ENCODE measurements at regions not wholly inside any gene's neighbourhood (a gene's known extent, or its start where the extent isn't known, plus 50 kb on each side); places are given as distances from the start of the nearest gene placed in this dataset.
A peak's percentile ranks its signal among the peaks of the same experiment; 100 is the strongest.

DNA sequence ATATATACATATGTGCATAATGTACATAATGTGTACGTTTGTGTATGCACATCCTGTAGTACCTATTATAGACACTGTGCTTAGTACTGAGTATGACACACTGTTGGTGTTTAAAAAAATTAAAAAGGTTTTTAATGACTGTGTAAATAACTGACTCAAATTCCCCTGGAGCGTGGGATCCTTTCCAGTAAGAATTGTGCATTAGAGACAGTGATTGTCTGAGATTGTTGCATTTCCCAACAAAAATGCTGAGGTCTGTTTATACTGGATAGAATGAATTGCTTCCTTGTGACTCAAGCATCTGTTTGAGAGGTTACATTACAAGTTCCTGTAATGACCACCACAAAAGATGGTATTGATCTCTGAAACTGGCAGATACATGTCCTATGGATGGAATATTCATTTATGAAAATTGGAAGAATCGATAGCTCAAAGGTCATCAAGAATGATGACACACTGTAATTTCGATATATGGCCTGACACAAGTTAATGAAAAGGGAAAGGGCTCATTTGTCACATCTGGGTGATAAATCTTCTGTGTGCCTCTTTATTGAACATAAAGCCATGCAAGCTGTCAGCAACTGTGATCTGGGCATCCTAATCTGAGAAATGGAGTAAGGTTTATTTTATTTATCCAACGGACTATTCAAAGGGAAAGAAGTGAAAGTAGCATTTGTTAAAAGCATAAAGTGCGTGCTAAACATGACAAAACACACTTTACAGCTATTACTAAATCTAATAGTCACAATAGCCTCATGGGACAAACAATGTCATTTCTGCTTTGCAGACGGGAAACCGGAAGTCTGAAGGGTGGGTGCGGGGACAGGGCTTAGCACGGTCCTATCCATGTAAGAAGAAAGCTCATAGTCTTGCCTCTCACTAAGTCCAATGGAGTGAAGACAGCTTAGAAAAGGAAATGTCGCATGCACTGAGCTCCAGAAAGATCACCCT, 228.8 kb downstream of the CDH11 start:
- no peak for TF ChIP-seq POLR2A (IDR thresholded peaks at IDR 0.05)
- no peak for TF ChIP-seq CTCF (IDR thresholded peaks at IDR 0.05)
- H3K9me3 ChIP-seq: no peaks in the 10 kb centered on the region
- H3K4me1 ChIP-seq: no peaks in the 10 kb centered on the region
- no peaks in the 10 kb centered on the region for H3K27me3 ChIP-seq
- intact Hi-C loops (cut with DNase I; ENCODE audit: low total_unique reads): no loop called here
- H3K27ac ChIP-seq: no peak overlapping the region
- no peak overlapping the region for H3K4me3 ChIP-seq
- H3K36me3 ChIP-seq: no peaks in the 10 kb centered on the region
- DNase-seq: no peak

- Histone ChIP-seq H3K4me1 (no peaks in the 10 kb centered on the region), H3K9me3 (no peaks in the 10 kb centered on the region), H3K4me3 (no peak overlapping the region), H3K36me3 (no peaks in the 10 kb centered on the region), H3K27ac (no peak overlapping the region), H3K27me3 (no peaks in the 10 kb centered on the region)
- TF ChIP-seq CTCF (IDR thresholded peaks at IDR 0.05) (no peak), POLR2A (IDR thresholded peaks at IDR 0.05) (no peak)
- intact Hi-C loops (cut with DNase I; ENCODE audit: low total_unique reads): no loop called here
- DNase-seq: no peak
Measured at GRCh38 chr16:64889446-64889845, 232.4 kb downstream of the CDH11 start.

GRCh38 chr16:64887651-64888050, 234.2 kb downstream of the CDH11 start:
- DNase-seq: no peak
- no peak overlapping the region for H3K4me3 ChIP-seq
- H3K4me1 ChIP-seq: no peaks in the 10 kb centered on the region
- no peak overlapping the region for H3K27ac ChIP-seq
- intact Hi-C loops (cut with DNase I; ENCODE audit: low total_unique reads): no loop called here
- H3K27me3 ChIP-seq: no peaks in the 10 kb centered on the region
- no peak for TF ChIP-seq POLR2A (IDR thresholded peaks at IDR 0.05)
- TF ChIP-seq CTCF (IDR thresholded peaks at IDR 0.05): no peak
- H3K9me3 ChIP-seq: no peaks in the 10 kb centered on the region
- H3K36me3 ChIP-seq: no peaks in the 10 kb centered on the region

- no peak for TF ChIP-seq CTCF (IDR thresholded peaks at IDR 0.05)
- TF ChIP-seq POLR2A (IDR thresholded peaks at IDR 0.05): no peak
- no peaks in the 10 kb centered on the region for H3K9me3 ChIP-seq
- H3K4me1 ChIP-seq: no peaks in the 10 kb centered on the region
- no peak overlapping the region for H3K4me3 ChIP-seq
- no peak overlapping the region for H3K27ac ChIP-seq
- H3K36me3 ChIP-seq: no peaks in the 10 kb centered on the region
- peak; percentile 28 to 44 for DNase-seq
- no peaks in the 10 kb centered on the region for H3K27me3 ChIP-seq
- intact Hi-C loops (cut with DNase I; ENCODE audit: low total_unique reads): no loop called here
Measured at GRCh38 chr16:64882078-64882784, 239.6 kb downstream of the CDH11 start.

DNA sequence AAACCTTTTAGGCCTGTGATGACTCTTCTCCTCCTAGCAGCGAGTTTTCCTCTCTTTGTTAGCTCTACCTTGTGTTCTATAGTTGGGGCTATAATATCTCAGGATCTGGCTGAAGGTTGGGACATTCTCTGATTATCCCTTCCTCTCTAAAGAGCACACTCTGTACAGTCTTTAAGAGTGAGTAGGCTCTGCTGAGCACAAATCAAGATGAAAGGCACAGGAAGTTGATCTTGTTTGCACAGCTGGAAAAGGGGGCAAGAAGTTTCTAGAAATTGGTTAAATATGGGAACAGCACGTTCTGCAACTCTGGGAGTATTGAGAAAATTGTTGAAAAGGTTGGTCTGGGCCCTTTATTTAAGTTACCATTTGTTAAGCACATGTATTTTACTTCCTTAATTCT, 240.9 kb downstream of the CDH11 start:
- intact Hi-C loops (cut with DNase I; ENCODE audit: low total_unique reads): no loop called here
- DNase-seq: no peak
- TF ChIP-seq POLR2A (IDR thresholded peaks at IDR 0.05): no peak
- no peak for TF ChIP-seq CTCF (IDR thresholded peaks at IDR 0.05)
- H3K4me1 ChIP-seq: no peaks in the 10 kb centered on the region
- H3K27me3 ChIP-seq: no peaks in the 10 kb centered on the region
- no peak overlapping the region for H3K27ac ChIP-seq
- H3K4me3 ChIP-seq: no peak overlapping the region
- H3K9me3 ChIP-seq: no peaks in the 10 kb centered on the region
- H3K36me3 ChIP-seq: no peaks in the 10 kb centered on the region

Data from uterus (tissue), 3 donors.